ENCODE measurements at regions not wholly inside any gene's neighbourhood (a gene's known extent, or its start where the extent isn't known, plus 50 kb on each side); places are given as distances from the start of the nearest gene placed in this dataset.

GRCh38 chr6:88538840-88539239 is 372.7 kb upstream of the CNR1 start:
- Mint-ChIP-seq H3K4me3 (no peak overlapping the region), H3K4me1 (no peaks in the 10 kb centered on the region), H3K27me3 (peaks cover 18 to 21% of the 10 kb centered on the region in 2 donors), H3K36me3 (no peaks in the 10 kb centered on the region), H3K9me3 (peaks cover 0 to 2% (median 0%) of the 10 kb centered on the region in 8 donors), H3K27ac (no peak overlapping the region)
- ChIA-PET POLR2A (ENCODE audit: partially characterized antibody) (no interaction called here), CTCF (ENCODE audit: partially characterized antibody) (no interaction called here)
- Histone ChIP-seq H3K27ac (ENCODE audit: low read depth, low read length) (no peak overlapping the region), H3K4me1 (ENCODE audit: insufficient read depth, low read length) (no peaks in the 10 kb centered on the region), H3K4me3 (ENCODE audit: low read length in 2 of 2) (no peak overlapping the region), H3K27me3 (ENCODE audit: insufficient read depth, low read length) (no peaks in the 10 kb centered on the region), H3K9me3 (ENCODE audit: control insufficient read depth in 1 of 2, low read length in 2 of 2) (no peaks in the 10 kb centered on the region), H3K36me3 (ENCODE audit: insufficient read depth, low read length) (no peaks in the 10 kb centered on the region)
- intact Hi-C loops (cut with micrococcal nuclease) = no loop called here
- DNase-seq = no peak

GRCh38 chr6:88538130-88538706 is 372.1 kb upstream of the CNR1 start:
- intact Hi-C loops (cut with micrococcal nuclease) = no loop called here
- Mint-ChIP-seq H3K27me3 (peaks cover 18 to 21% of the 10 kb centered on the region in 2 donors), H3K4me3 (no peak overlapping the region), H3K36me3 (no peaks in the 10 kb centered on the region), H3K27ac (no peak overlapping the region), H3K9me3 (peaks cover 0 to 2% (median 0%) of the 10 kb centered on the region in 8 donors), H3K4me1 (no peaks in the 10 kb centered on the region)
- POLR2A ChIA-PET (ENCODE audit: partially characterized antibody) = no interaction called here
- CTCF ChIA-PET (ENCODE audit: partially characterized antibody) = no interaction called here
- Histone ChIP-seq H3K36me3 (ENCODE audit: insufficient read depth, low read length) (no peaks in the 10 kb centered on the region), H3K9me3 (ENCODE audit: control insufficient read depth in 1 of 2, low read length in 2 of 2) (no peaks in the 10 kb centered on the region), H3K4me3 (ENCODE audit: low read length in 2 of 2) (no peak overlapping the region), H3K27ac (ENCODE audit: low read depth, low read length) (no peak overlapping the region), H3K4me1 (ENCODE audit: insufficient read depth, low read length) (no peaks in the 10 kb centered on the region), H3K27me3 (ENCODE audit: insufficient read depth, low read length) (no peaks in the 10 kb centered on the region)
- no peak for DNase-seq

- H3K4me3 Mint-ChIP-seq = no peak overlapping the region
These were observed 370.0 kb upstream of the CNR1 start for GRCh38 chr6:88536071-88536625.

GRCh38 chr6:88535306-88535705 is 369.2 kb upstream of the CNR1 start:
- peaks cover 19 to 29% of the 10 kb centered on the region in 2 donors for H3K27me3 Mint-ChIP-seq
- H3K27ac Mint-ChIP-seq = no peak overlapping the region
- peaks cover 0 to 2% (median 0%) of the 10 kb centered on the region in 8 donors for H3K9me3 Mint-ChIP-seq
- Histone ChIP-seq H3K9me3 (ENCODE audit: control insufficient read depth in 1 of 2, low read length in 2 of 2) (no peaks in the 10 kb centered on the region), H3K36me3 (ENCODE audit: insufficient read depth, low read length) (no peaks in the 10 kb centered on the region), H3K4me1 (ENCODE audit: insufficient read depth, low read length) (no peaks in the 10 kb centered on the region), H3K27ac (ENCODE audit: low read depth, low read length) (no peak overlapping the region), H3K4me3 (ENCODE audit: low read length in 2 of 2) (no peak overlapping the region), H3K27me3 (ENCODE audit: insufficient read depth, low read length) (no peaks in the 10 kb centered on the region)
- DNase-seq = no peak
- POLR2A ChIA-PET (ENCODE audit: partially characterized antibody) = no interaction called here
- intact Hi-C loops (cut with micrococcal nuclease) = no loop called here
- CTCF ChIA-PET (ENCODE audit: partially characterized antibody) = no interaction called here
- no peaks in the 10 kb centered on the region for H3K36me3 Mint-ChIP-seq
- H3K4me1 Mint-ChIP-seq = peaks cover 0 to under 1% (median 0%) of the 10 kb centered on the region in 4 donors
- no peak overlapping the region for H3K4me3 Mint-ChIP-seq

More at GRCh38 chr6:88536071-88536625, 370.0 kb upstream of the CNR1 start:
- intact Hi-C loops (cut with micrococcal nuclease) = no loop called here
- Histone ChIP-seq H3K4me3 (ENCODE audit: low read length in 2 of 2) (no peak overlapping the region), H3K36me3 (ENCODE audit: insufficient read depth, low read length) (no peaks in the 10 kb centered on the region), H3K27me3 (ENCODE audit: insufficient read depth, low read length) (no peaks in the 10 kb centered on the region), H3K27ac (ENCODE audit: low read depth, low read length) (no peak overlapping the region), H3K9me3 (ENCODE audit: control insufficient read depth in 1 of 2, low read length in 2 of 2) (no peaks in the 10 kb centered on the region), H3K4me1 (ENCODE audit: insufficient read depth, low read length) (no peaks in the 10 kb centered on the region)
- Mint-ChIP-seq H3K27me3 (peaks cover 19 to 29% of the 10 kb centered on the region in 2 donors), H3K4me1 (no peaks in the 10 kb centered on the region), H3K9me3 (peaks cover 0 to 2% (median 0%) of the 10 kb centered on the region in 8 donors), H3K36me3 (no peaks in the 10 kb centered on the region), H3K27ac (no peak overlapping the region)
- ChIA-PET POLR2A (ENCODE audit: partially characterized antibody) (no interaction called here), CTCF (ENCODE audit: partially characterized antibody) (no interaction called here)
- DNase-seq = no peak

GRCh38 chr6:88532241-88532860 is 366.2 kb upstream of the CNR1 start:
- Histone ChIP-seq H3K4me3 (ENCODE audit: low read length in 2 of 2) (no peak overlapping the region), H3K27ac (ENCODE audit: low read depth, low read length) (no peak overlapping the region), H3K9me3 (ENCODE audit: control insufficient read depth in 1 of 2, low read length in 2 of 2) (no peaks in the 10 kb centered on the region), H3K4me1 (ENCODE audit: insufficient read depth, low read length) (no peaks in the 10 kb centered on the region), H3K36me3 (ENCODE audit: insufficient read depth, low read length) (no peaks in the 10 kb centered on the region), H3K27me3 (ENCODE audit: insufficient read depth, low read length) (no peaks in the 10 kb centered on the region)
- POLR2A ChIA-PET (ENCODE audit: partially characterized antibody) = no interaction called here
- no peak for DNase-seq
- intact Hi-C loops (cut with micrococcal nuclease) = no loop called here
- CTCF ChIA-PET (ENCODE audit: partially characterized antibody) = no interaction called here
- Mint-ChIP-seq H3K4me1 (peaks cover 0 to 1% (median 0%) of the 10 kb centered on the region in 4 donors), H3K27ac (no peak overlapping the region), H3K9me3 (peaks cover 0 to under 1% (median 0%) of the 10 kb centered on the region in 8 donors), H3K36me3 (no peaks in the 10 kb centered on the region), H3K27me3 (peaks cover 17 to 26% of the 10 kb centered on the region in 2 donors), H3K4me3 (no peak overlapping the region)

GRCh38 chr6:88529726-88530125 is 363.6 kb upstream of the CNR1 start:
- peaks cover 0 to 1% (median 0%) of the 10 kb centered on the region in 4 donors for H3K4me1 Mint-ChIP-seq
- no peaks in the 10 kb centered on the region for H3K36me3 ChIP-seq (ENCODE audit: insufficient read depth, low read length)
- no peak overlapping the region for H3K27ac Mint-ChIP-seq
- CTCF ChIA-PET (ENCODE audit: partially characterized antibody) = no interaction called here
- H3K27me3 ChIP-seq (ENCODE audit: insufficient read depth, low read length) = no peaks in the 10 kb centered on the region
- no peaks in the 10 kb centered on the region for H3K36me3 Mint-ChIP-seq
- intact Hi-C loops (cut with micrococcal nuclease) = no loop called here
- no peak overlapping the region for H3K4me3 Mint-ChIP-seq
- H3K9me3 ChIP-seq (ENCODE audit: control insufficient read depth in 1 of 2, low read length in 2 of 2) = no peaks in the 10 kb centered on the region
- POLR2A ChIA-PET (ENCODE audit: partially characterized antibody) = no interaction called here
- H3K27me3 Mint-ChIP-seq = peaks cover 3 to 15% of the 10 kb centered on the region in 2 donors
- DNase-seq = no peak
- no peaks in the 10 kb centered on the region for H3K4me1 ChIP-seq (ENCODE audit: insufficient read depth, low read length)
- no peak overlapping the region for H3K4me3 ChIP-seq (ENCODE audit: low read length in 2 of 2)
- H3K27ac ChIP-seq (ENCODE audit: low read depth, low read length) = no peak overlapping the region
- H3K9me3 Mint-ChIP-seq = peaks cover 0 to 5% (median 0%) of the 10 kb centered on the region in 8 donors

- no peak overlapping the region for H3K4me3 ChIP-seq (ENCODE audit: low read length in 2 of 2)
- no peaks in the 10 kb centered on the region for H3K36me3 Mint-ChIP-seq
- ChIA-PET CTCF (ENCODE audit: partially characterized antibody) (no interaction called here), POLR2A (ENCODE audit: partially characterized antibody) (no interaction called here)
- no peaks in the 10 kb centered on the region for H3K9me3 ChIP-seq (ENCODE audit: control insufficient read depth in 1 of 2, low read length in 2 of 2)
- no peaks in the 10 kb centered on the region for H3K27me3 ChIP-seq (ENCODE audit: insufficient read depth, low read length)
- intact Hi-C loops (cut with micrococcal nuclease) = no loop called here
- no peaks in the 10 kb centered on the region for H3K4me1 Mint-ChIP-seq
- H3K27me3 Mint-ChIP-seq = peaks cover 2 to 5% of the 10 kb centered on the region in 2 donors
- peaks cover 0 to 8% (median 4%) of the 10 kb centered on the region in 8 donors for H3K9me3 Mint-ChIP-seq
- no peak overlapping the region for H3K27ac ChIP-seq (ENCODE audit: low read depth, low read length)
- H3K36me3 ChIP-seq (ENCODE audit: insufficient read depth, low read length) = no peaks in the 10 kb centered on the region
- H3K4me1 ChIP-seq (ENCODE audit: insufficient read depth, low read length) = no peaks in the 10 kb centered on the region
- no peak overlapping the region for H3K4me3 Mint-ChIP-seq
- no peak overlapping the region for H3K27ac Mint-ChIP-seq
- no peak for DNase-seq
These were observed 354.3 kb upstream of the CNR1 start for GRCh38 chr6:88520445-88520844.

Data from CD4-positive, alpha-beta memory T cell (primary cell).